Stimulated activated CD8-positive, alpha-beta memory T cell treated with anti-CD3 and anti-CD28 coated beads, Interleukin-2, amount 100 ng/mL, for 48 hours (primary cell): ENCODE measurements at regions not wholly inside any gene's neighbourhood (a gene's known extent, or its start where the extent isn't known, plus 50 kb on each side); places are given as distances from the start of the nearest gene placed in this dataset.

Source experiments
- DNase-seq, 2 donors: peaks; one replicate each; pipeline ENCODE4 v3.0.0-alpha.2; 2020; ENCODE audit warnings: low read depth in 2 of 2

GRCh38 chr13:80036845-80037504 lies 304.0 kb downstream of the SPRY2 start:
- no peak for DNase-seq

- no peak for DNase-seq
Observed at GRCh38 chr13:80035096-80035495, 305.8 kb downstream of the SPRY2 start.

- no peak for DNase-seq
Observed at GRCh38 chr13:80033951-80034350, 307.0 kb downstream of the SPRY2 start.

GRCh38 chr13:80033286-80033685 lies 307.6 kb downstream of the SPRY2 start:
- no peak for DNase-seq

GRCh38 chr13:80030491-80030890 lies 310.4 kb downstream of the SPRY2 start:
- DNase-seq: no peak

GRCh38 chr13:80029170-80029569 lies 311.8 kb downstream of the SPRY2 start:
- DNase-seq: no peak

GRCh38 chr13:80022146-80022545 lies 318.8 kb downstream of the SPRY2 start:
- no peak for DNase-seq

GRCh38 chr13:80012251-80012650 lies 328.7 kb downstream of the SPRY2 start:
- DNase-seq: no peak

- no peak for DNase-seq
Observed at GRCh38 chr13:80011448-80012212, 329.3 kb downstream of the SPRY2 start.

GRCh38 chr13:80010846-80011245 lies 330.1 kb downstream of the SPRY2 start:
- DNase-seq: no peak

GRCh38 chr13:80010286-80010831 lies 330.6 kb downstream of the SPRY2 start:
- no peak for DNase-seq

GRCh38 chr13:80009760-80010159 lies 331.2 kb downstream of the SPRY2 start:
- no peak for DNase-seq

- no peak for DNase-seq
Observed at GRCh38 chr13:80006940-80007339, 334.0 kb downstream of the SPRY2 start.

GRCh38 chr13:80001510-80001842 lies 339.4 kb downstream of the SPRY2 start:
- DNase-seq: no peak

- no peak for DNase-seq
Observed at GRCh38 chr13:80000684-80001509, 340.0 kb downstream of the SPRY2 start.

GRCh38 chr13:79999601-80000000 lies 341.3 kb downstream of the SPRY2 start:
- no peak for DNase-seq

GRCh38 chr13:79998381-79998880 lies 342.5 kb downstream of the SPRY2 start:
- DNase-seq: no peak

GRCh38 chr13:79997244-79997643 lies 343.7 kb downstream of the SPRY2 start:
- no peak for DNase-seq

GRCh38 chr13:79995334-79995733 lies 345.6 kb downstream of the SPRY2 start:
- DNase-seq: no peak

- no peak for DNase-seq
Observed at GRCh38 chr13:79992111-79992510, 348.8 kb downstream of the SPRY2 start.

- no peak for DNase-seq
Observed at GRCh38 chr13:79990048-79990447, 350.9 kb downstream of the SPRY2 start.

GRCh38 chr13:79989217-79989661 lies 351.7 kb downstream of the SPRY2 start:
- no peak for DNase-seq
